Progenitor cell of endocrine pancreas (in vitro differentiated cells): ENCODE measurements at regions not wholly inside any gene's neighbourhood (a gene's known extent, or its start where the extent isn't known, plus 50 kb on each side); places are given as distances from the start of the nearest gene placed in this dataset.
"Not testable (repeated sequence)": the region's sequence is repeated elsewhere in the genome, so short reads cannot be mapped to it uniquely, and the experiment has no call there.

Experiments
- DNase-seq: peaks from one replicate; pipeline ENCODE4 v3.0.0; 2021; ENCODE audit warnings: low spot score; ENCODE audit not compliant: unreplicated experiment
- H3K27ac Mint-ChIP-seq: 2 replicates; pipeline ENCODE4 v1.8.0; 2021; ENCODE audit warnings: mild to moderate bottlenecking, moderate library complexity, mixed read lengths
- H3K27me3 Mint-ChIP-seq: 2 replicates; pipeline ENCODE4 v1.8.0; 2021; ENCODE audit warnings: mixed read lengths
- H3K36me3 Mint-ChIP-seq: 2 replicates; pipeline ENCODE4 v1.8.0; 2022; ENCODE audit warnings: mixed read lengths; ENCODE audit not compliant: insufficient read depth
- H3K4me1 Mint-ChIP-seq: 2 replicates; pipeline ENCODE4 v1.8.0; 2021; ENCODE audit warnings: low read depth, mixed read lengths
- H3K4me3 Mint-ChIP-seq: 2 replicates; pipeline ENCODE4 v1.8.0; 2021; ENCODE audit warnings: low read depth, mild to moderate bottlenecking, moderate library complexity, mixed read lengths
- H3K9me3 Mint-ChIP-seq: 2 replicates; pipeline ENCODE4 v1.8.0; 2021; ENCODE audit warnings: low read depth, mixed read lengths
- CTCF ChIP-seq: fragments of 200-600 bp; sonication (generic); IDR thresholded peaks from one replicate; pipeline ENCODE4 v1.5.0; 2021; ENCODE audit warnings: antibody characterized with exemption, mild to moderate bottlenecking; ENCODE audit not compliant: unreplicated experiment

GRCh38 chrX:45401923-45402322 lies 201.2 kb upstream of the DIPK2B start:
- TF ChIP-seq CTCF: no peak
- no peak overlapping the region for H3K27ac Mint-ChIP-seq
- H3K9me3 Mint-ChIP-seq: peaks cover 38% of the 10 kb centered on the region
- H3K27me3 Mint-ChIP-seq: no peaks in the 10 kb centered on the region
- peaks cover 3% of the 10 kb centered on the region for H3K36me3 Mint-ChIP-seq
- peaks cover 7% of the 10 kb centered on the region for H3K4me1 Mint-ChIP-seq
- H3K4me3 Mint-ChIP-seq: no peak overlapping the region
- DNase-seq: no peak

- Mint-ChIP-seq H3K9me3 (peaks cover 33% of the 10 kb centered on the region), H3K27ac (peak overlapping the region; percentile 81)
- H3K4me1 Mint-ChIP-seq, DNase-seq, H3K36me3 Mint-ChIP-seq, H3K27me3 Mint-ChIP-seq, H3K4me3 Mint-ChIP-seq: not testable (repeated sequence)
Observed at GRCh38 chrX:45400951-45401725, 200.5 kb upstream of the DIPK2B start.

- Mint-ChIP-seq H3K9me3 (peaks cover 32% of the 10 kb centered on the region), H3K36me3 (no peaks in the 10 kb centered on the region), H3K4me1 (peaks cover 7% of the 10 kb centered on the region), H3K27me3 (no peaks in the 10 kb centered on the region), H3K27ac (no peak overlapping the region), H3K4me3 (no peak overlapping the region)
- TF ChIP-seq CTCF: no peak
- no peak for DNase-seq
Observed at GRCh38 chrX:45400027-45400779, 199.5 kb upstream of the DIPK2B start.

- DNase-seq: no peak
- no peak overlapping the region for H3K4me3 Mint-ChIP-seq
- peaks cover 33% of the 10 kb centered on the region for H3K9me3 Mint-ChIP-seq
- no peaks in the 10 kb centered on the region for H3K4me1 Mint-ChIP-seq
- peaks cover 2% of the 10 kb centered on the region for H3K36me3 Mint-ChIP-seq
- H3K27me3 Mint-ChIP-seq: no peaks in the 10 kb centered on the region
- H3K27ac Mint-ChIP-seq: no peak overlapping the region
- TF ChIP-seq CTCF: no peak
Observed at GRCh38 chrX:45385757-45386156, 185.1 kb upstream of the DIPK2B start.

GRCh38 chrX:45381841-45382240 lies 181.2 kb upstream of the DIPK2B start:
- no peak for DNase-seq
- Mint-ChIP-seq H3K4me1 (no peaks in the 10 kb centered on the region), H3K9me3 (peaks cover 20% of the 10 kb centered on the region), H3K4me3 (no peak overlapping the region), H3K27ac (no peak overlapping the region), H3K36me3 (peaks cover 2% of the 10 kb centered on the region), H3K27me3 (no peaks in the 10 kb centered on the region)
- TF ChIP-seq CTCF: no peak

GRCh38 chrX:45381366-45381765 lies 180.7 kb upstream of the DIPK2B start:
- H3K4me1 Mint-ChIP-seq: no peaks in the 10 kb centered on the region

More at GRCh38 chrX:45381366-45381765, 180.7 kb upstream of the DIPK2B start:
- Mint-ChIP-seq H3K9me3 (peaks cover 24% of the 10 kb centered on the region), H3K27ac (no peak overlapping the region), H3K27me3 (no peaks in the 10 kb centered on the region), H3K36me3 (peaks cover 2% of the 10 kb centered on the region), H3K4me3 (no peak overlapping the region)
- no peak for TF ChIP-seq CTCF
- no peak for DNase-seq
